K562 (cell line): ENCODE measurements at regions not wholly inside any gene's neighbourhood (a gene's known extent, or its start where the extent isn't known, plus 50 kb on each side); places are given as distances from the start of the nearest gene placed in this dataset.

Experiments used
- BRCA1 ChIP-seq, 2 experiments: fragments of 450-650 bp in 1 of 2; sonication (generic) in 1 of 2; formaldehyde crosslinking in 1 of 2; IDR thresholded peaks; 2 replicates each; pipeline versions ENCODE4 v1.5.0 to v1.6.1; 2017 to 2020; ENCODE audit warnings: mild to moderate bottlenecking in 1 of 2, missing genetic modification reagents in 1 of 2
- HNRNPL ChIP-seq: fragments of 200-400 bp; formaldehyde crosslinking; IDR thresholded peaks from 2 replicates; pipeline ENCODE4 v1.6.1; 2017; ENCODE audit warnings: low read depth, mild to moderate bottlenecking, low read length
- TF ChIP-seq, protein P1 (sequence below), 3 experiments: fragments of 200-800 bp in 1 of 3; sonication (Bioruptor generic) in 1 of 3; sonication (generic) in 1 of 3; formaldehyde crosslinking in 1 of 3; IDR thresholded peaks; 2 replicates each; pipeline versions ENCODE4 v1.6.1 to v1.8.0; 2016 to 2022; ENCODE audit warnings: mild to moderate bottlenecking in 2 of 3, missing compliant biosample characterization in 2 of 3, missing genetic modification characterization in 2 of 3, missing genetic modification reagents in 1 of 3

- no peak for TF ChIP-seq BRCA1 (IDR thresholded peaks at IDR 0.05)
- TF ChIP-seq BRCA1 (CRISPR knock-in tag; IDR thresholded peaks at IDR 0.05), result no peak
- TF ChIP-seq, protein P1, sequence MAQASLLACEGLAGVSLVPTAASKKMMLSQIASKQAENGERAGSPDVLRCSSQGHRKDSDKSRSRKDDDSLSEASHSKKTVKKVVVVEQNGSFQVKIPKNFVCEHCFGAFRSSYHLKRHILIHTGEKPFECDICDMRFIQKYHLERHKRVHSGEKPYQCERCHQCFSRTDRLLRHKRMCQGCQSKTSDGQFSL (CRISPR knock-in tag; IDR thresholded peaks at IDR 0.05), result no peak
- TF ChIP-seq, protein P1 (tag; IDR thresholded peaks at IDR 0.05), result no peak
- TF ChIP-seq HNRNPL, result no peak
Measured at GRCh38 chr10:59093461-59093860, 83.0 kb upstream of the PHYHIPL start.
